HFFc6 (cell line): ENCODE measurements at regions not wholly inside any gene's neighbourhood (a gene's known extent, or its start where the extent isn't known, plus 50 kb on each side); places are given as distances from the start of the nearest gene placed in this dataset.

Experiments used
- DNase-seq: peaks from one replicate; pipeline ENCODE4 v3.0.0-alpha.2; 2018
- H3K27ac Mint-ChIP-seq: 2 replicates; pipeline ENCODE4 v1.8.0; 2020; ENCODE audit warnings: mild to moderate bottlenecking, mixed read lengths
- H3K27me3 Mint-ChIP-seq: 2 replicates; pipeline ENCODE4 v1.8.0; 2021; ENCODE audit warnings: mild to moderate bottlenecking, moderate library complexity, mixed read lengths; ENCODE audit not compliant: insufficient read depth
- H3K36me3 Mint-ChIP-seq: 2 replicates; pipeline ENCODE4 v1.8.0; 2021; ENCODE audit warnings: low read depth, mixed read lengths
- H3K4me1 Mint-ChIP-seq: 2 replicates; pipeline ENCODE4 v1.8.0; 2020; ENCODE audit warnings: low read depth, mixed read lengths
- H3K4me3 Mint-ChIP-seq: 2 replicates; pipeline ENCODE4 v1.8.0; 2020; ENCODE audit warnings: mild to moderate bottlenecking, moderate library complexity, mixed read lengths
- H3K9me3 Mint-ChIP-seq: 2 replicates; pipeline ENCODE4 v1.8.0; 2020; ENCODE audit warnings: mild to moderate bottlenecking, mixed read lengths
- TF ChIP-seq, protein P1 (sequence below): fragments of 200-600 bp; sonication (generic); IDR thresholded peaks from 2 replicates; pipeline ENCODE4 v1.5.0; 2021; ENCODE audit warnings: antibody characterized with exemption, mild to moderate bottlenecking

- Mint-ChIP-seq H3K36me3 (no peaks in the 10 kb centered on the region), H3K9me3 (no peaks in the 10 kb centered on the region), H3K27me3 (peaks cover 23% of the 10 kb centered on the region), H3K27ac (no peak overlapping the region), H3K4me1 (no peaks in the 10 kb centered on the region), H3K4me3 (no peak overlapping the region)
- TF ChIP-seq, protein P1, sequence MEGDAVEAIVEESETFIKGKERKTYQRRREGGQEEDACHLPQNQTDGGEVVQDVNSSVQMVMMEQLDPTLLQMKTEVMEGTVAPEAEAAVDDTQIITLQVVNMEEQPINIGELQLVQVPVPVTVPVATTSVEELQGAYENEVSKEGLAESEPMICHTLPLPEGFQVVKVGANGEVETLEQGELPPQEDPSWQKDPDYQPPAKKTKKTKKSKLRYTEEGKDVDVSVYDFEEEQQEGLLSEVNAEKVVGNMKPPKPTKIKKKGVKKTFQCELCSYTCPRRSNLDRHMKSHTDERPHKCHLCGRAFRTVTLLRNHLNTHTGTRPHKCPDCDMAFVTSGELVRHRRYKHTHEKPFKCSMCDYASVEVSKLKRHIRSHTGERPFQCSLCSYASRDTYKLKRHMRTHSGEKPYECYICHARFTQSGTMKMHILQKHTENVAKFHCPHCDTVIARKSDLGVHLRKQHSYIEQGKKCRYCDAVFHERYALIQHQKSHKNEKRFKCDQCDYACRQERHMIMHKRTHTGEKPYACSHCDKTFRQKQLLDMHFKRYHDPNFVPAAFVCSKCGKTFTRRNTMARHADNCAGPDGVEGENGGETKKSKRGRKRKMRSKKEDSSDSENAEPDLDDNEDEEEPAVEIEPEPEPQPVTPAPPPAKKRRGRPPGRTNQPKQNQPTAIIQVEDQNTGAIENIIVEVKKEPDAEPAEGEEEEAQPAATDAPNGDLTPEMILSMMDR: no peak
- DNase-seq: no peak
Measured at GRCh38 chr2:126769118-126769517, 113.2 kb downstream of the GYPC start.

- peaks cover 23% of the 10 kb centered on the region for H3K27me3 Mint-ChIP-seq
Measured at GRCh38 chr2:126770466-126770865, 114.5 kb downstream of the GYPC start.

DNA sequence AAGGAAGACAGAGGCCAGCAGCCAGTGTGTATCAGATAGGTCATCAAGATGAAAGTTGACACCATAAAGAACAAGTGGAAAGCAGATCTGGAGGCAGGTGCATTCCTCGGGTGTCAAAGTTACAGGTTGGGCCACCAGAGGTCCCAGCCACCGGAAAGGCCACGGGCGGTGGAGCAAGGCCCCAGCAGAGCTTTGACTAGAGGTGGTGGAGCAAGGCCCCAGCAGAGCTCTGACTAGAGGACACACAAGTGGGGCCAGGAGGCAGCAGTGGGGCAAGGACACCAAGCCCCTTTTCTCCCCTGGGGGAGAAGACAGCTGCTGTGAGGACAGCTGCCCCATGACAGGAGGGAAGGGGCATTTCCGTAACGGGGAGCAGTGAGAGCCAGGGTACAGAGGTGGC, 115.1 kb downstream of the GYPC start:
- peaks cover 29% of the 10 kb centered on the region for H3K27me3 Mint-ChIP-seq
- no peak overlapping the region for H3K4me3 Mint-ChIP-seq
- no peak overlapping the region for H3K27ac Mint-ChIP-seq
- TF ChIP-seq, protein P1: no peak
- no peaks in the 10 kb centered on the region for H3K9me3 Mint-ChIP-seq
- no peaks in the 10 kb centered on the region for H3K4me1 Mint-ChIP-seq
- no peaks in the 10 kb centered on the region for H3K36me3 Mint-ChIP-seq
- no peak for DNase-seq

More at GRCh38 chr2:126770466-126770865, 114.5 kb downstream of the GYPC start:
- no peak for DNase-seq
- no peaks in the 10 kb centered on the region for H3K4me1 Mint-ChIP-seq
- no peaks in the 10 kb centered on the region for H3K9me3 Mint-ChIP-seq
- H3K27ac Mint-ChIP-seq: no peak overlapping the region
- H3K36me3 Mint-ChIP-seq: no peaks in the 10 kb centered on the region
- H3K4me3 Mint-ChIP-seq: no peak overlapping the region
- TF ChIP-seq, protein P1: no peak

- no peaks in the 10 kb centered on the region for H3K9me3 Mint-ChIP-seq
- TF ChIP-seq, protein P1: no peak
- no peak overlapping the region for H3K27ac Mint-ChIP-seq
- DNase-seq: no peak
- no peaks in the 10 kb centered on the region for H3K4me1 Mint-ChIP-seq
- no peak overlapping the region for H3K4me3 Mint-ChIP-seq
- H3K36me3 Mint-ChIP-seq: no peaks in the 10 kb centered on the region
- peaks cover 31% of the 10 kb centered on the region for H3K27me3 Mint-ChIP-seq
Measured at GRCh38 chr2:126771501-126772195, 115.7 kb downstream of the GYPC start.

DNA sequence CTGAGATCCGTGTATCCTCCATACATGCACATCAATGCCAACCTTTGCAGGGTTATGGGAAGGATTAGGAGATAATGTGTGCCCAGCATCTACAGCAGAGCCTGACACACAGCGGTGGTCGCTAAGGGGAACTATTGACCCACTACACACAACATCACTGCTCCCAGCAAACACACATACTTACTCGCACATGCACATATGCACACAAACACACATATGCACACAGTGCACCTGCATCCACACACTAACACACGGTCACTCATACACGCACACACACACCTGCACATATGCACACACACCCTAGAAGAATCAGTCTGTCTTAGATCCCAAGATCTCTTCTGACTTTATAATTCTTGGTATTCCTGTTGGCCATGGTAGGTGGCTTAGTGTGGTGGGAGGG, 118.3 kb downstream of the GYPC start:
- H3K9me3 Mint-ChIP-seq: no peaks in the 10 kb centered on the region
- no peaks in the 10 kb centered on the region for H3K36me3 Mint-ChIP-seq
- peaks cover 5% of the 10 kb centered on the region; the same call in 1 of the 2 replicates for H3K4me1 Mint-ChIP-seq
- no peak overlapping the region for H3K27ac Mint-ChIP-seq
- TF ChIP-seq, protein P1: no peak
- no peak for DNase-seq
- H3K27me3 Mint-ChIP-seq: peaks cover 27% of the 10 kb centered on the region
- no peak overlapping the region for H3K4me3 Mint-ChIP-seq
